ENCODE measurements at regions not wholly inside any gene's neighbourhood (a gene's known extent, or its start where the extent isn't known, plus 50 kb on each side); places are given as distances from the start of the nearest gene placed in this dataset.

DNA sequence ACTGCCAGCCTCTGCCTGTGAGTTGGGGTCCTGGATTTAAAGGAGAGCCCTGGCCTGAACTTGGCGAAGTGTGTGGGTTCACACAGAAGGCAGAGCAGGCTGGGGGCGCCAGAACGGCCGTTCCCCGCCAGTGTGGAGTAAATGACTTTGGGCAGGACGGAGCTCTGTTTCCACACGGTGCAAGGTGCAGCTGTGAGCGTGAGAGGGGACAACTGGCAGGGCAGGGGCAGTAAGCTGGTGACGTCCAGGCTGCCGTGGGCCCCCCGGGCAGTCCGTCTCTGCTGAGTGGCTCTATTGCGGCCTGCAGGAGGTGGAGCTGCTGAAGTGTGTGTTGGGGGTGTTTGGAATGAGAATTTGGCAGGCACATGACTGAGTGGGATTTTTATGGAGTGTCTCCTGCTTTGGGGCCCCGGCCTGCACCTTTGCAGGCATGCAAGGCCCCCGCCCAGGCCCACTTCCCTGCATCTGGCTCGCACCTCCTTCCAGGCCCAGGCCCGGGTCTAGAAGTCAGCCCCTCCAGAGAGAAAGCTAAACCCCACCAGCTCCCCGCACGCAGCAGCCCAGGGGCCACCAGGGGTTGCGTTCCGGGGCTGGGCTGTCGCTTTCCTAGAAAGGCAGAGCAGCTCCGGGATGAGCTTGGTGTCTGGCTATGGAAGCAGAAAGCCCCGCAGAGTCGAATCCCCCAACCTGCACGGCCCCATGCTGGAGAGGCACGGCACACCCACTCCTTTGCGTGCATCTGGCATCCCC lies 62.2 kb upstream of the GRPEL1 start:
- Histone ChIP-seq H3K4me1 (no peaks in the 10 kb centered on the region), H3K27ac (no peak overlapping the region), H3K4me2 (no peak overlapping the region), H3K4me3 (no peak overlapping the region), H3K9me3 (no peaks in the 10 kb centered on the region; the same call in 2 of the 3 replicates)
- ATAC-seq (no peak), DNase-seq (ENCODE audit: low read depth in 1 of 2, low spot score in 1 of 2) (no peak), FAIRE-seq (no peak)
- ChIA-PET POLR2A (no interaction called here), CTCF (no interaction called here)
- 79% methylated on average over 17 of the region's 28 CpGs for WGBS (ENCODE audit: missing lambda C conversion rate)
- no peak for TF ChIP-seq HOXA7 (CRISPR knock-in tag; IDR thresholded peaks at IDR 0.05)
- no peak for TF ChIP-seq HDAC2 (IDR thresholded peaks at IDR 0.05)
- no peak for TF ChIP-seq RFX5 (IDR thresholded peaks at IDR 0.05)

DNA sequence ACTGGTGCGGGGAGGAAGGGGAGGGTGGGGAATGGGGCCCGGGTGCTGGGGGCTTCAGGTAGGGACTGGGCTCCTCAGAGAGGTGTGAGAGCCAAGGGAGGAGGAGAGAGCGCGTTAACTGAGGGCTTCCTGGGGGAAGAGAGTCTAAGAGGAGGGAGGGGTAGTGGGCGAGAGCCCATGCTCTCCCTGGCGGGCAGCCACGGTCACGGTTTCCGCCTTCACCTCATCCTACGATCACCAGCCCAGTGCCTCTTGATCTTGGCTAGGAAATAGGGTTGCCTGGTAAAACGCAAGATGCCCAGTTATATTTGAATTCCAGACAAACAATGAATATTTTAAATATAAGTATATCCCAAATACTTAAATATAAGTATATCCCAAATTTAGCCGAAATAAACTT lies 60.8 kb upstream of the GRPEL1 start:
- Histone ChIP-seq H3K4me2 (no peak overlapping the region), H3K27ac (no peak overlapping the region), H3K9me3 (no peaks in the 10 kb centered on the region; the same call in 2 of the 3 replicates), H3K4me3 (no peak overlapping the region), H3K4me1 (no peaks in the 10 kb centered on the region)
- TF ChIP-seq, protein P1, sequence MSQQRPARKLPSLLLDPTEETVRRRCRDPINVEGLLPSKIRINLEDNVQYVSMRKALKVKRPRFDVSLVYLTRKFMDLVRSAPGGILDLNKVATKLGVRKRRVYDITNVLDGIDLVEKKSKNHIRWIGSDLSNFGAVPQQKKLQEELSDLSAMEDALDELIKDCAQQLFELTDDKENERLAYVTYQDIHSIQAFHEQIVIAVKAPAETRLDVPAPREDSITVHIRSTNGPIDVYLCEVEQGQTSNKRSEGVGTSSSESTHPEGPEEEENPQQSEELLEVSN (IDR thresholded peaks at IDR 0.05; ENCODE audit: borderline replicate concordance, low read depth) = no peak
- TF ChIP-seq RARB (CRISPR knock-in tag; IDR thresholded peaks at IDR 0.05) (no peak), KDM1A (IDR thresholded peaks at IDR 0.05; ENCODE audit: low read depth) (no peak), JUNB (IDR thresholded peaks at IDR 0.05) (no peak), CHD2 (IDR thresholded peaks at IDR 0.05; ENCODE audit: low read length, partially characterized antibody) (no peak), CHD4 (IDR thresholded peaks at IDR 0.05; ENCODE audit: borderline replicate concordance) (no peak), MAZ (IDR thresholded peaks at IDR 0.05; ENCODE audit: borderline replicate concordance, low read depth, low read length) (no peak), FOXS1 (CRISPR knock-in tag; IDR thresholded peaks at IDR 0.05) (no peak), CBX2 (IDR thresholded peaks at IDR 0.05; ENCODE audit: borderline replicate concordance, low read depth) (no peak), NR3C1 (IDR thresholded peaks at IDR 0.05) (no peak), MYC (IDR thresholded peaks at IDR 0.05; ENCODE audit: borderline replicate concordance, low read length) (no peak)
- TF ChIP-seq, protein P2, sequence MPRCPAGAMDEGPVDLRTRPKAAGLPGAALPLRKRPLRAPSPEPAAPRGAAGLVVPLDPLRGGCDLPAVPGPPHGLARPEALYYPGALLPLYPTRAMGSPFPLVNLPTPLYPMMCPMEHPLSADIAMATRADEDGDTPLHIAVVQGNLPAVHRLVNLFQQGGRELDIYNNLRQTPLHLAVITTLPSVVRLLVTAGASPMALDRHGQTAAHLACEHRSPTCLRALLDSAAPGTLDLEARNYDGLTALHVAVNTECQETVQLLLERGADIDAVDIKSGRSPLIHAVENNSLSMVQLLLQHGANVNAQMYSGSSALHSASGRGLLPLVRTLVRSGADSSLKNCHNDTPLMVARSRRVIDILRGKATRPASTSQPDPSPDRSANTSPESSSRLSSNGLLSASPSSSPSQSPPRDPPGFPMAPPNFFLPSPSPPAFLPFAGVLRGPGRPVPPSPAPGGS (IDR thresholded peaks at IDR 0.05) = no peak
- TF ChIP-seq, protein P3, sequence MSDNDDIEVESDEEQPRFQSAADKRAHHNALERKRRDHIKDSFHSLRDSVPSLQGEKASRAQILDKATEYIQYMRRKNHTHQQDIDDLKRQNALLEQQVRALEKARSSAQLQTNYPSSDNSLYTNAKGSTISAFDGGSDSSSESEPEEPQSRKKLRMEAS (IDR thresholded peaks at IDR 0.05) = no peak
- CTCF ChIA-PET = no interaction called here
- ATAC-seq (no peak), FAIRE-seq (no peak), DNase-seq (ENCODE audit: low read depth in 1 of 2, low spot score in 1 of 2) (no peak)
- POLR2A ChIA-PET = no interaction called here
- WGBS (ENCODE audit: missing lambda C conversion rate) = 85% methylated on average over 10 of the region's 12 CpGs

DNA sequence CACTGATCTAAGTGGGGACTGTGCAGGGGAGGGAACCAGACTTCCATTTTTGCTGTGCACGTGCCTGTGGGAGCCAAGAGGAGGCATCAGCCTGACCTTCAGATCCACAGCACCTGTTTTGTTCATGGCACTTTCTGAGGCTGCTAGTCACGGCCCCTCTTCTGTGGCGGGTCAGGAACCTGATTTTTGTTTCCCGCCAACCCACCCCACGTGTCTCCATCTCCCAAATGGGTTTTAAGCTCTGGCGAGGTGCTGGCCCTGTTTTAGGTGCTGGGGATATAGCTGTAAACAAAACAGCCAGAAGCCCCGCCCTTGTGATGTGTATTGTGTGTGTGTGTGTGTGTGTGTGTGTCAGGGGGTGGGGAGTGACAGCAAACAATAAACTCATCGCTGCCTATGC lies 60.4 kb upstream of the GRPEL1 start:
- Histone ChIP-seq H3K4me2 (no peak overlapping the region), H3K4me3 (no peak overlapping the region), H3K27ac (no peak overlapping the region), H3K9me3 (no peaks in the 10 kb centered on the region; the same call in 2 of the 3 replicates), H3K4me1 (no peaks in the 10 kb centered on the region)
- TF ChIP-seq, protein P4, sequence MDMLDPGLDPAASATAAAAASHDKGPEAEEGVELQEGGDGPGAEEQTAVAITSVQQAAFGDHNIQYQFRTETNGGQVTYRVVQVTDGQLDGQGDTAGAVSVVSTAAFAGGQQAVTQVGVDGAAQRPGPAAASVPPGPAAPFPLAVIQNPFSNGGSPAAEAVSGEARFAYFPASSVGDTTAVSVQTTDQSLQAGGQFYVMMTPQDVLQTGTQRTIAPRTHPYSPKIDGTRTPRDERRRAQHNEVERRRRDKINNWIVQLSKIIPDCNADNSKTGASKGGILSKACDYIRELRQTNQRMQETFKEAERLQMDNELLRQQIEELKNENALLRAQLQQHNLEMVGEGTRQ (IDR thresholded peaks at IDR 0.05) = no peak
- TF ChIP-seq BHLHE40 (IDR thresholded peaks at IDR 0.05; ENCODE audit: low read depth, low read length) (no peak), HOXB13 (CRISPR knock-in tag; IDR thresholded peaks at IDR 0.05; ENCODE audit: low read depth) (no peak), FOSL2 (IDR thresholded peaks at IDR 0.05) (no peak), FOSL2 (CRISPR knock-in tag; IDR thresholded peaks at IDR 0.05) (no peak), RNF2 (IDR thresholded peaks at IDR 0.05; ENCODE audit: borderline replicate concordance, low read depth) (no peak), CBX2 (IDR thresholded peaks at IDR 0.05; ENCODE audit: borderline replicate concordance, low read depth) (no peak), ZC3H11A (IDR thresholded peaks at IDR 0.05) (no peak), MAZ (IDR thresholded peaks at IDR 0.05; ENCODE audit: borderline replicate concordance, low read depth, low read length) (no peak), FOSB (CRISPR knock-in tag; IDR thresholded peaks at IDR 0.05) (no peak), ZFP36 (IDR thresholded peaks at IDR 0.05; ENCODE audit: borderline replicate concordance, partially characterized antibody) (no peak)
- 62% methylated on average over 8 of the region's 8 CpGs for WGBS (ENCODE audit: missing lambda C conversion rate)
- ChIA-PET CTCF (interaction anchor here (1.2 kb wide), 1 partner anchor 25 kb away, joined by 4 read pairs; no protein-coding TSS in a partner anchor), POLR2A (no interaction called here)
- FAIRE-seq (no peak), ATAC-seq (no peak), DNase-seq (ENCODE audit: low read depth in 1 of 2, low spot score in 1 of 2) (no peak)

Data from A549 (cell line).